Calu3 (cell line): ENCODE measurements at regions not wholly inside any gene's neighbourhood (a gene's known extent, or its start where the extent isn't known, plus 50 kb on each side); places are given as distances from the start of the nearest gene placed in this dataset.

Experiments
- BruUV-seq: library from RNA; stranded (reverse); fragments of 400-500 nt; replicated peaks from 2 replicates; lab custom pipeline; 2021; lab: Mats Ljungman, UMichigan
- CTCF ChIA-PET: fragments of 300-600 bp; sonication (Branson Sonifier 250); formaldehyde crosslinking; loops from one replicate; lab custom pipeline; 2022; ENCODE audit warnings: antibody characterized with exemption; lab: Charles Lee
- DNase-seq: peaks from one replicate; pipeline ENCODE4 v3.0.0; 2022
- H3K27ac Mint-ChIP-seq: one replicate; pipeline ENCODE4 v1.8.0; 2022; ENCODE audit warnings: mixed read lengths; ENCODE audit not compliant: unreplicated experiment
- H3K27me3 Mint-ChIP-seq: one replicate; pipeline ENCODE4 v1.8.0; 2022; ENCODE audit warnings: mixed read lengths; ENCODE audit not compliant: unreplicated experiment
- H3K36me3 Mint-ChIP-seq: one replicate; pipeline ENCODE4 v1.8.0; 2022; ENCODE audit warnings: mild to moderate bottlenecking, moderate library complexity, mixed read lengths; ENCODE audit not compliant: insufficient read depth, unreplicated experiment
- H3K4me1 Mint-ChIP-seq: one replicate; pipeline ENCODE4 v1.8.0; 2022; ENCODE audit warnings: mild to moderate bottlenecking, low read depth, mixed read lengths; ENCODE audit not compliant: unreplicated experiment
- H3K4me3 Mint-ChIP-seq: one replicate; pipeline ENCODE4 v1.8.0; 2022; ENCODE audit warnings: mild to moderate bottlenecking, low read depth, moderate library complexity, mixed read lengths; ENCODE audit not compliant: unreplicated experiment
- H3K9me3 Mint-ChIP-seq: one replicate; pipeline ENCODE4 v1.8.0; 2022; ENCODE audit warnings: low read depth, mixed read lengths; ENCODE audit not compliant: unreplicated experiment
- CTCF ChIP-seq: fragments of 200-600 bp; IDR thresholded peaks from one replicate; pipeline ENCODE4 v1.8.0; 2022; ENCODE audit warnings: antibody characterized with exemption; ENCODE audit not compliant: unreplicated experiment
- intact Hi-C: fragments of 100-400 bp; cut with micrococcal nuclease; formaldehyde crosslinking; loops from one replicate; pipeline ENCODE4 v1.10.0; 2022; ENCODE audit not compliant: unreplicated experiment

DNA sequence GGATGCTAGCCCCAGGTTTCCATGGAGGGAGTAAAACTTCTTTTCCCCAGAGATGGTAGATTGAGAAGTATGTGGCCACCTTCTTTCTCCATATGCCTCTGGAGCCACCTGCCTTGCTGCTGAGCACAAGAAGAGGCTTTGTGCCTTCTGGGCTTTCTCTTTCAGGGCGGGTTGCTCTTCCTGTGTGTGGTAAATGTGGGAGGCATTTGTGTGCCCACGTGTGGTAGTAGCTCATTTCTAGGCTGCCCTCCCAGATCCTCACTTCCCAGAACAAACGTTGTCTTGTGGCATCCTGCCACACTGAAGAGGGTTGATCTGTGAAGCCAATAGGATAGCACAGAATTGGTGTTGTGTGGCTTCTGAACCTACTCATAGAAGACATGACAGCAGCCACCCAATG lies 342.0 kb upstream of the PODXL start:
- CTCF ChIA-PET, result no interaction called here
- Mint-ChIP-seq H3K4me3 (no peak overlapping the region), H3K27ac (no peak overlapping the region), H3K9me3 (no peaks in the 10 kb centered on the region), H3K27me3 (peaks cover 57% of the 10 kb centered on the region), H3K36me3 (no peaks in the 10 kb centered on the region), H3K4me1 (no peaks in the 10 kb centered on the region)
- no peak for DNase-seq
- no TSS peak for BruUV-seq
- TF ChIP-seq CTCF, result no peak
- intact Hi-C loops, result no loop called here

GRCh38 chr7:131897790-131898165 lies 341.4 kb upstream of the PODXL start:
- no peak overlapping the region for H3K27ac Mint-ChIP-seq
- H3K4me3 Mint-ChIP-seq, result no peak overlapping the region
- CTCF ChIA-PET, result interaction anchor here (0.7 to 0.8 kb wide), 2 partner anchors 10 to 12 kb away, joined by 3 to 4 read pairs; no protein-coding TSS in a partner anchor

DNA sequence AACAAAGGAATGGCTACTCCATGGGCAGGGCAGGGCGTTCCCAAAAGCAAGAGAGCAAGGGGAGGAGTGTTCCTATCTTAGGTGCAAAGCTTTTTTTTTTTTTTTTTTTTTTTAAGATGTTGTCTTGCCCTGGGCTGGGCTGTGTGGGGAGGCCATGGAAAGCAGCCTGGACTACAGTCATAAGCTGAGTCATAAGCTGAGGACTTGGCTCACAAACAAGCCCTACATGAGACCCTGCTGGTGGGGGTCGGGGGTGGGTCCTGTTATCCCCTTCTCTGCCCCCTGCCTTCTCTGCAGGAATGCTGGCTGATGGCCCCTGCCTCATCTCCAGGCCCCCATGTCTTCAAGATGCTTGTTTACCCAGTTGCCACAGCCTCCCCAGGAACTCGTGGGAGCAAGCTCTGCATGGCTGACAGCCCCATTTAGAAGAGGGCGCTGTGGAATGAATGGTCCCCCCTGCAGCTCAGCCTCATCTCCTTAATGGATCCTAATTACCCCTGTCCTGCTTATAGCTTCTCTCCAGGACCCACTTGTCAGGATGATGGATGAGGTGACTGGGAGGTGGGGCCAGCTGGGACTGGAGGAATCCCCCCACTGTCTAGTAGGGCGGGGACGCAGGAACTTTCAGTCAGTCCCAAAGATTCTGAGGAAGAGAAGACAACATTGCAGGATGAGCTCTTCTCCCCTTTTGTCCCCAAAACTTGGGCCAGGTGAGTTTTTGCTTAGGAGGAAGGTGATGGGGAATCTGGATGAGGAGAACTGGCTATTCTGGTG lies 340.8 kb upstream of the PODXL start:
- H3K27ac Mint-ChIP-seq, result no peak overlapping the region
- no peak for DNase-seq

More at GRCh38 chr7:131897790-131898165, 341.4 kb upstream of the PODXL start:
- intact Hi-C loops, result no loop called here
- no peak for TF ChIP-seq CTCF
- no TSS peak for BruUV-seq
- no peaks in the 10 kb centered on the region for H3K36me3 Mint-ChIP-seq
- H3K4me1 Mint-ChIP-seq, result no peaks in the 10 kb centered on the region
- no peaks in the 10 kb centered on the region for H3K9me3 Mint-ChIP-seq
- H3K27me3 Mint-ChIP-seq, result peaks cover 63% of the 10 kb centered on the region
- no peak for DNase-seq

GRCh38 chr7:131896165-131896863 lies 339.9 kb upstream of the PODXL start:
- Mint-ChIP-seq H3K27me3 (peaks cover 55% of the 10 kb centered on the region), H3K27ac (no peak overlapping the region), H3K4me3 (no peak overlapping the region), H3K36me3 (no peaks in the 10 kb centered on the region), H3K4me1 (no peaks in the 10 kb centered on the region), H3K9me3 (no peaks in the 10 kb centered on the region)
- TF ChIP-seq CTCF, result no peak
- BruUV-seq, result no TSS peak
- no peak for DNase-seq
- CTCF ChIA-PET, result interaction anchor here (0.9 kb wide), 1 partner anchor 10 kb away, joined by 4 read pairs; no protein-coding TSS in a partner anchor
- intact Hi-C loops, result no loop called here

More for the DNA sequence above, 340.8 kb upstream of the PODXL start:
- no peaks in the 10 kb centered on the region for H3K9me3 Mint-ChIP-seq
- no peak for TF ChIP-seq CTCF
- intact Hi-C loops, result no loop called here
- no peaks in the 10 kb centered on the region for H3K36me3 Mint-ChIP-seq
- peaks cover 64% of the 10 kb centered on the region for H3K27me3 Mint-ChIP-seq
- BruUV-seq, result no TSS peak
- CTCF ChIA-PET, result interaction anchor here (0.7 to 0.8 kb wide), 2 partner anchors 9 to 12 kb away, joined by 3 to 4 read pairs; no protein-coding TSS in a partner anchor
- no peak overlapping the region for H3K4me3 Mint-ChIP-seq
- no peaks in the 10 kb centered on the region for H3K4me1 Mint-ChIP-seq
